HCT116 (cell line): ENCODE measurements at regions not wholly inside any gene's neighbourhood (a gene's known extent, or its start where the extent isn't known, plus 50 kb on each side); places are given as distances from the start of the nearest gene placed in this dataset.

Source experiments
- CTCF ChIP-seq, 3 experiments: fragments of 200-600 bp in 1 of 3; sonication (generic) in 1 of 3; IDR thresholded peaks in 2 of 3; conservative IDR thresholded peaks in 1 of 3; 2 replicates each; pipeline ENCODE4 v1.5.1; 2012 to 2017; ENCODE audit warnings: low read depth in 2 of 3, low read length in 2 of 3, antibody characterized with exemption in 1 of 3, borderline replicate concordance in 1 of 3, control low read depth in 1 of 3, mild to moderate bottlenecking in 1 of 3, mixed read lengths in 1 of 3, mixed run types in 1 of 3, moderate library complexity in 1 of 3; ENCODE audit not compliant: insufficient read depth in 1 of 3
- JUND ChIP-seq: IDR thresholded peaks from 2 replicates; pipeline ENCODE4 v1.6.1; 2012
- MAX ChIP-seq: IDR thresholded peaks from 2 replicates; pipeline ENCODE4 v1.6.1; 2012
- POLR2A ChIP-seq: IDR thresholded peaks from 2 replicates; pipeline ENCODE4 v1.7.0; 2011; ENCODE audit warnings: borderline replicate concordance; ENCODE audit not compliant: insufficient read depth, insufficient read length; ENCODE audit errors: extremely low read depth

GRCh38 chr4:111989817-111990216, 155.4 kb upstream of the FAM241A start:
- TF ChIP-seq CTCF (IDR thresholded peaks at IDR 0.05 in 2 of 3, conservative IDR thresholded peaks at IDR 0.05 in 1 of 3; ENCODE audit: borderline replicate concordance in 1 of 3, insufficient read depth in 1 of 3, low read depth in 2 of 3, low read length in 2 of 3) (no peak), JUND (no peak), MAX (no peak), POLR2A (no peak)
